DOHH2 (cell line): ENCODE measurements at regions not wholly inside any gene's neighbourhood (a gene's known extent, or its start where the extent isn't known, plus 50 kb on each side); places are given as distances from the start of the nearest gene placed in this dataset.

ENCODE experiments used
- EZH2phosphoT487 ChIP-seq: fragments of 200-600 bp; sonication (generic); IDR thresholded peaks from 2 replicates; pipeline ENCODE4 v1.6.1; 2017; ENCODE audit warnings: borderline replicate concordance, mild to moderate bottlenecking, antibody characterized with exemption, low read length, moderate library complexity, mixed read lengths
- TF ChIP-seq, protein P1 (sequence below): fragments of 200-600 bp; sonication (generic); IDR thresholded peaks from one replicate; pipeline ENCODE4 v1.5.1; 2014; ENCODE audit warnings: antibody characterized with exemption, mild to moderate bottlenecking, low read depth, low read length; ENCODE audit not compliant: poor library complexity, severe bottlenecking

GRCh38 chr5:155504606-155505005, 491.1 kb downstream of the KIF4B start:
- TF ChIP-seq, protein P1, sequence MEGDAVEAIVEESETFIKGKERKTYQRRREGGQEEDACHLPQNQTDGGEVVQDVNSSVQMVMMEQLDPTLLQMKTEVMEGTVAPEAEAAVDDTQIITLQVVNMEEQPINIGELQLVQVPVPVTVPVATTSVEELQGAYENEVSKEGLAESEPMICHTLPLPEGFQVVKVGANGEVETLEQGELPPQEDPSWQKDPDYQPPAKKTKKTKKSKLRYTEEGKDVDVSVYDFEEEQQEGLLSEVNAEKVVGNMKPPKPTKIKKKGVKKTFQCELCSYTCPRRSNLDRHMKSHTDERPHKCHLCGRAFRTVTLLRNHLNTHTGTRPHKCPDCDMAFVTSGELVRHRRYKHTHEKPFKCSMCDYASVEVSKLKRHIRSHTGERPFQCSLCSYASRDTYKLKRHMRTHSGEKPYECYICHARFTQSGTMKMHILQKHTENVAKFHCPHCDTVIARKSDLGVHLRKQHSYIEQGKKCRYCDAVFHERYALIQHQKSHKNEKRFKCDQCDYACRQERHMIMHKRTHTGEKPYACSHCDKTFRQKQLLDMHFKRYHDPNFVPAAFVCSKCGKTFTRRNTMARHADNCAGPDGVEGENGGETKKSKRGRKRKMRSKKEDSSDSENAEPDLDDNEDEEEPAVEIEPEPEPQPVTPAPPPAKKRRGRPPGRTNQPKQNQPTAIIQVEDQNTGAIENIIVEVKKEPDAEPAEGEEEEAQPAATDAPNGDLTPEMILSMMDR = no peak
- TF ChIP-seq EZH2phosphoT487 = no peak
